Stomach (tissue), 8 donors: ENCODE measurements at regions not wholly inside any gene's neighbourhood (a gene's known extent, or its start where the extent isn't known, plus 50 kb on each side); places are given as distances from the start of the nearest gene placed in this dataset.
A peak's percentile ranks its signal among the peaks of the same experiment; 100 is the strongest.

Source experiments
- DNase-seq, 2 donors: peaks; one replicate each; pipeline versions ENCODE4 v3.0.0 to v3.0.0-alpha.2; 2013 to 2019
- H3K27ac ChIP-seq, 5 donors: fragments of 200-600 bp in 4 of 5; sonication (generic) in 4 of 5; one replicate each; pipeline ENCODE4 v1.5.1; 2013 to 2019; ENCODE audit warnings: mild to moderate bottlenecking in 1 of 5, moderate library complexity in 1 of 5
- H3K27me3 ChIP-seq, 3 donors: fragments of 200-600 bp; sonication (generic); one replicate each; pipeline ENCODE4 v1.5.1; 2017 to 2019; ENCODE audit warnings: mixed run types in 1 of 3
- H3K36me3 ChIP-seq, 4 donors: fragments of 200-600 bp; sonication (generic); 1 replicate in 3 of 4; 2 replicates in 1 of 4; pipeline ENCODE4 v1.5.1; 2016 to 2019
- H3K4me1 ChIP-seq, 4 donors: fragments of 200-600 bp; sonication (generic); one replicate each; pipeline ENCODE4 v1.5.1; 2016 to 2019
- H3K4me3 ChIP-seq, 4 donors: fragments of 200-600 bp; sonication (generic) in 3 of 4; one replicate each; pipeline ENCODE4 v1.5.1; 2016 to 2019; ENCODE audit warnings: mild to moderate bottlenecking in 1 of 4
- H3K9me3 ChIP-seq, 4 donors: fragments of 200-600 bp; sonication (generic); one replicate each; pipeline ENCODE4 v1.5.1; 2016 to 2019
- EP300 ChIP-seq: sonication (generic); formaldehyde crosslinking; IDR thresholded peaks from one replicate; pipeline ENCODE4 v1.6.1; 2017; ENCODE audit warnings: antibody characterized with exemption
- POLR2A ChIP-seq, 4 donors: fragments of 450-650 bp; IDR thresholded peaks; one replicate each; pipeline ENCODE4 v1.6.1; 2016; ENCODE audit warnings: antibody characterized with exemption in 4 of 4, control low read depth in 2 of 4, mild to moderate bottlenecking in 1 of 4, moderate library complexity in 1 of 4
- POLR2AphosphoS5 ChIP-seq, 3 donors: sonication (generic); formaldehyde crosslinking; IDR thresholded peaks; one replicate each; pipeline ENCODE4 v1.6.1; 2016; ENCODE audit warnings: antibody characterized with exemption in 3 of 3
- WGBS, 5 donors: extraction: QIAGEN DNeasy Blood & Tissue Kit in 3 of 5; methylation state at CpG; one replicate each; pipeline versions ENCODE4 v1.1.5 to v1.1.7; 2013 to 2018; 5-methylcytosine and 5-hydroxymethylcytosine counted together
- intact Hi-C: fragments of 100-400 bp; cut with DNase I; formaldehyde crosslinking; loops from one replicate; pipeline ENCODE4 v1.15.1; 2023; ENCODE audit warnings: low total_unique reads
- TF ChIP-seq, protein P1 (sequence below), 7 experiments: fragments of 450-650 bp in 4 of 7; fragments of 200-600 bp in 3 of 7; sonication (generic) in 3 of 7; IDR thresholded peaks; one replicate each; pipeline ENCODE4 v1.5.1; 2016 to 2019; ENCODE audit warnings: antibody characterized with exemption in 7 of 7, control low read depth in 2 of 7, mild to moderate bottlenecking in 1 of 7
- donor health status: healthy with polysubstance abuse.
- donor health status: Bipolar disorder and iron deficiency.
- donor health status: healthy.

GRCh38 chr15:39479911-39480310, 101.0 kb upstream of the THBS1 start:
- intact Hi-C loops: no loop called here
- DNase-seq: no peak
- WGBS, 5 donors: 90 to 98% (median 91%) methylated on average over 2 of the region's 2 CpGs
- Histone ChIP-seq H3K9me3 (no peaks in the 10 kb centered on the region), H3K27ac (no peak overlapping the region), H3K4me3 (no peak overlapping the region), H3K36me3 (no peaks in the 10 kb centered on the region), H3K4me1 (peaks cover 0 to 7% (median 4%) of the 10 kb centered on the region in 4 donors), H3K27me3 (no peaks in the 10 kb centered on the region)
- TF ChIP-seq POLR2AphosphoS5 (IDR thresholded peaks at IDR 0.05) (no peak), POLR2A (IDR thresholded peaks at IDR 0.05) (no peak), EP300 (no peak)
- TF ChIP-seq, protein P1, sequence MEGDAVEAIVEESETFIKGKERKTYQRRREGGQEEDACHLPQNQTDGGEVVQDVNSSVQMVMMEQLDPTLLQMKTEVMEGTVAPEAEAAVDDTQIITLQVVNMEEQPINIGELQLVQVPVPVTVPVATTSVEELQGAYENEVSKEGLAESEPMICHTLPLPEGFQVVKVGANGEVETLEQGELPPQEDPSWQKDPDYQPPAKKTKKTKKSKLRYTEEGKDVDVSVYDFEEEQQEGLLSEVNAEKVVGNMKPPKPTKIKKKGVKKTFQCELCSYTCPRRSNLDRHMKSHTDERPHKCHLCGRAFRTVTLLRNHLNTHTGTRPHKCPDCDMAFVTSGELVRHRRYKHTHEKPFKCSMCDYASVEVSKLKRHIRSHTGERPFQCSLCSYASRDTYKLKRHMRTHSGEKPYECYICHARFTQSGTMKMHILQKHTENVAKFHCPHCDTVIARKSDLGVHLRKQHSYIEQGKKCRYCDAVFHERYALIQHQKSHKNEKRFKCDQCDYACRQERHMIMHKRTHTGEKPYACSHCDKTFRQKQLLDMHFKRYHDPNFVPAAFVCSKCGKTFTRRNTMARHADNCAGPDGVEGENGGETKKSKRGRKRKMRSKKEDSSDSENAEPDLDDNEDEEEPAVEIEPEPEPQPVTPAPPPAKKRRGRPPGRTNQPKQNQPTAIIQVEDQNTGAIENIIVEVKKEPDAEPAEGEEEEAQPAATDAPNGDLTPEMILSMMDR (IDR thresholded peaks at IDR 0.05): no peak

GRCh38 chr15:39482459-39482858, 98.4 kb upstream of the THBS1 start:
- Histone ChIP-seq H3K4me3 (no peak overlapping the region), H3K4me1 (peaks cover 0 to 21% (median 11%) of the 10 kb centered on the region in 4 donors), H3K27ac (no peak overlapping the region), H3K27me3 (no peaks in the 10 kb centered on the region), H3K9me3 (no peaks in the 10 kb centered on the region), H3K36me3 (no peaks in the 10 kb centered on the region)
- TF ChIP-seq, protein P1 (IDR thresholded peaks at IDR 0.05): no peak
- TF ChIP-seq POLR2A (IDR thresholded peaks at IDR 0.05): no peak
- TF ChIP-seq EP300: no peak
- no peak for TF ChIP-seq POLR2AphosphoS5 (IDR thresholded peaks at IDR 0.05)
- no peak for DNase-seq
- whole genome bisulfite sequencing, 5 donors: 63 to 66% (median 65%) methylated on average over 3 of the region's 3 CpGs
- intact Hi-C loops: no loop called here

GRCh38 chr15:39486621-39487457, 94.0 kb upstream of the THBS1 start:
- Histone ChIP-seq H3K9me3 (no peaks in the 10 kb centered on the region), H3K4me1 (peaks cover 0 to 27% (median 13%) of the 10 kb centered on the region in 4 donors), H3K36me3 (no peaks in the 10 kb centered on the region), H3K27me3 (no peaks in the 10 kb centered on the region), H3K4me3 (no peak overlapping the region), H3K27ac (peak overlapping the region in 4 of 5 donors; percentile 34 to 83 (median 54))
- DNase-seq: no peak
- intact Hi-C loops: no loop called here
- WGBS, 5 donors: 63 to 71% (median 70%) methylated on average over 4 of the region's 4 CpGs
- no peak for TF ChIP-seq POLR2A (IDR thresholded peaks at IDR 0.05)
- TF ChIP-seq POLR2AphosphoS5 (IDR thresholded peaks at IDR 0.05): no peak
- TF ChIP-seq EP300: no peak
- TF ChIP-seq, protein P1 (IDR thresholded peaks at IDR 0.05): no peak

GRCh38 chr15:39487458-39487735, 93.5 kb upstream of the THBS1 start:
- no peak for TF ChIP-seq EP300
- TF ChIP-seq, protein P1 (IDR thresholded peaks at IDR 0.05): no peak
- no peak for TF ChIP-seq POLR2AphosphoS5 (IDR thresholded peaks at IDR 0.05)
- no peak for TF ChIP-seq POLR2A (IDR thresholded peaks at IDR 0.05)
- peak overlapping the region in 4 of 5 donors; percentile 34 to 83 (median 54) for H3K27ac ChIP-seq
- intact Hi-C loops: no loop called here
- no peaks in the 10 kb centered on the region for H3K9me3 ChIP-seq
- H3K4me1 ChIP-seq: peaks cover 0 to 32% (median 14%) of the 10 kb centered on the region in 4 donors
- H3K4me3 ChIP-seq: no peak overlapping the region
- H3K27me3 ChIP-seq: no peaks in the 10 kb centered on the region
- H3K36me3 ChIP-seq: no peaks in the 10 kb centered on the region
- no peak for DNase-seq
